ENCODE measurements at regions not wholly inside any gene's neighbourhood (a gene's known extent, or its start where the extent isn't known, plus 50 kb on each side); places are given as distances from the start of the nearest gene placed in this dataset.

GRCh38 chr2:220847006-220847405 is 725.1 kb downstream of the EPHA4 start:
- no peak for TF ChIP-seq EZH2 (IDR thresholded peaks at IDR 0.05; ENCODE audit: insufficient read depth, poor library complexity, severe bottlenecking)
- TF ChIP-seq EZH2phosphoT487 (IDR thresholded peaks at IDR 0.05; ENCODE audit: insufficient read depth, low read depth), result no peak
